Nephron progenitor cell (in vitro differentiated cells): ENCODE measurements at regions not wholly inside any gene's neighbourhood (a gene's known extent, or its start where the extent isn't known, plus 50 kb on each side); places are given as distances from the start of the nearest gene placed in this dataset.

ENCODE experiments used
- DNase-seq: peaks from one replicate; pipeline ENCODE4 v3.0.0; 2021
- H3K27ac Mint-ChIP-seq: 2 replicates; pipeline ENCODE4 v1.8.0; 2021; ENCODE audit warnings: mild to moderate bottlenecking, moderate library complexity, mixed read lengths
- H3K27me3 Mint-ChIP-seq: 2 replicates; pipeline ENCODE4 v1.8.0; 2021; ENCODE audit warnings: mild to moderate bottlenecking, low read depth, mixed read lengths; ENCODE audit not compliant: poor library complexity
- H3K36me3 Mint-ChIP-seq: 2 replicates; pipeline ENCODE4 v1.8.0; 2021; ENCODE audit warnings: low read depth, mixed read lengths
- H3K4me1 Mint-ChIP-seq: 2 replicates; pipeline ENCODE4 v1.8.0; 2021; ENCODE audit warnings: mixed read lengths
- H3K4me3 Mint-ChIP-seq: 2 replicates; pipeline ENCODE4 v1.8.0; 2021; ENCODE audit warnings: mild to moderate bottlenecking, moderate library complexity, mixed read lengths
- H3K9me3 Mint-ChIP-seq: 2 replicates; pipeline ENCODE4 v1.8.0; 2021; ENCODE audit warnings: mild to moderate bottlenecking, moderate library complexity, mixed read lengths
- TF ChIP-seq, protein P1 (sequence below): fragments of 200-600 bp; sonication (generic); IDR thresholded peaks from 2 replicates; pipeline ENCODE4 v1.5.0; 2021; ENCODE audit warnings: antibody characterized with exemption

DNA sequence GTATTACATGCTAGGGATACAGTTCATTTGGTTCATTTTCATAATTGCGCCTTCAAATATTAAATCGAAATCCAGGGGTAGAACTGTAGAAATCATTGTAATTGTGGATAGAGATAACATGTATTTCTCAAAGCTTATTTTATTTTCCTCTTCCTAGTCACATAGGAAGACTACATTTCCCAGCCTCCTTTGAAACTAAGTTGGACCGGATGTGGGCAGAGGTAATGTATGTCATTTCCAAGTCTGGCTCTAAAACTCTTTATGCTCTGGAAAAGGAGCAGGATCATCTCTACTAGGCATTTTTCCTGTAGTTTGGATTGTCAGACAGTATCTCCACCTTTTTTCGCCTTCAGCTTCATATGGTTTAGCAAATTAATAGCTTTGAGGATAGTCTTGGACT lies 70.1 kb upstream of the CRY1 start:
- no peaks in the 10 kb centered on the region for H3K9me3 Mint-ChIP-seq
- TF ChIP-seq, protein P1, sequence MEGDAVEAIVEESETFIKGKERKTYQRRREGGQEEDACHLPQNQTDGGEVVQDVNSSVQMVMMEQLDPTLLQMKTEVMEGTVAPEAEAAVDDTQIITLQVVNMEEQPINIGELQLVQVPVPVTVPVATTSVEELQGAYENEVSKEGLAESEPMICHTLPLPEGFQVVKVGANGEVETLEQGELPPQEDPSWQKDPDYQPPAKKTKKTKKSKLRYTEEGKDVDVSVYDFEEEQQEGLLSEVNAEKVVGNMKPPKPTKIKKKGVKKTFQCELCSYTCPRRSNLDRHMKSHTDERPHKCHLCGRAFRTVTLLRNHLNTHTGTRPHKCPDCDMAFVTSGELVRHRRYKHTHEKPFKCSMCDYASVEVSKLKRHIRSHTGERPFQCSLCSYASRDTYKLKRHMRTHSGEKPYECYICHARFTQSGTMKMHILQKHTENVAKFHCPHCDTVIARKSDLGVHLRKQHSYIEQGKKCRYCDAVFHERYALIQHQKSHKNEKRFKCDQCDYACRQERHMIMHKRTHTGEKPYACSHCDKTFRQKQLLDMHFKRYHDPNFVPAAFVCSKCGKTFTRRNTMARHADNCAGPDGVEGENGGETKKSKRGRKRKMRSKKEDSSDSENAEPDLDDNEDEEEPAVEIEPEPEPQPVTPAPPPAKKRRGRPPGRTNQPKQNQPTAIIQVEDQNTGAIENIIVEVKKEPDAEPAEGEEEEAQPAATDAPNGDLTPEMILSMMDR: no peak
- H3K27ac Mint-ChIP-seq: no peak overlapping the region
- no peak for DNase-seq
- no peak overlapping the region for H3K4me3 Mint-ChIP-seq
- H3K36me3 Mint-ChIP-seq: no peaks in the 10 kb centered on the region
- H3K4me1 Mint-ChIP-seq: no peaks in the 10 kb centered on the region
- peaks cover 35% of the 10 kb centered on the region for H3K27me3 Mint-ChIP-seq

DNA sequence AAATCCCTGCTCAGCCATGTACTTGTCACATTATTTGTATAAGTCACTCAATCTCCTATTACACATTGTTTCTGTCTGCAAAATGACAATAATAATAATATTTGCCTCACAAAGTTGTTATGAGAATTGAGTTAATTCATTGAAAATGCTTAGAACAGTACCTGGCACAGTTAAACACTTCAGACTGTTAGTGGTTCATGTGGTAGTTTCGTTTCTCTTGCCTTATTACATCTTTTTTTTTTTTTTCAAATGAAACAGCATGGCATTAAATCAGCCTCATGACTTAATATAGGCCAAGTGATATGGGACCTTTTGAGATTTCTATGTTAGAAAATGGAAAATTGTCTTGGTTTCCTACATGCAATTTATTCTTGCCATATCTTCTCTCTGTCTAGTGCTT lies 71.0 kb upstream of the CRY1 start:
- Mint-ChIP-seq H3K27ac (no peak overlapping the region), H3K9me3 (no peaks in the 10 kb centered on the region), H3K27me3 (peaks cover 34% of the 10 kb centered on the region), H3K4me1 (no peaks in the 10 kb centered on the region), H3K36me3 (no peaks in the 10 kb centered on the region), H3K4me3 (no peak overlapping the region)
- TF ChIP-seq, protein P1: no peak
- no peak for DNase-seq

DNA sequence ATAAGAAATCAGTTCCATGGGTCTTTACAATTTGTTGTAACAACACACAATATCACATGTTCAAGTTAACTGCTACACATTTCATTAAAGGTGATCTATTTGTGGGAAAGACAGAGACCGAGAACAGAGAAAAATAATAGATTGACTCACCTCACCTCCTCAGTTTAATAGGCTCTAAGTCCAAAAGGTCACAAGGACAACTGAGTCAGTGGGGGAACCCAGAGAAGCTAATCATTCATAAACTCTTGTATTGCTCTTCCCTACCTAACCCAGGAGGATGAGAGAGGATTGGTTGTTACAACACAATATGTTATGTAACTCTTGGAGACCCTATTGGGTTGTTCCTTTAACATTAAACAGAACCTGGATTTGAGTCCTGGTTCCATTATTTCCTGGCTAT lies 72.2 kb upstream of the CRY1 start:
- no peaks in the 10 kb centered on the region for H3K36me3 Mint-ChIP-seq
- TF ChIP-seq, protein P1: no peak
- no peak overlapping the region for H3K4me3 Mint-ChIP-seq
- DNase-seq: no peak
- no peaks in the 10 kb centered on the region for H3K4me1 Mint-ChIP-seq
- H3K27me3 Mint-ChIP-seq: peaks cover 30% of the 10 kb centered on the region
- H3K27ac Mint-ChIP-seq: no peak overlapping the region
- no peaks in the 10 kb centered on the region for H3K9me3 Mint-ChIP-seq

DNA sequence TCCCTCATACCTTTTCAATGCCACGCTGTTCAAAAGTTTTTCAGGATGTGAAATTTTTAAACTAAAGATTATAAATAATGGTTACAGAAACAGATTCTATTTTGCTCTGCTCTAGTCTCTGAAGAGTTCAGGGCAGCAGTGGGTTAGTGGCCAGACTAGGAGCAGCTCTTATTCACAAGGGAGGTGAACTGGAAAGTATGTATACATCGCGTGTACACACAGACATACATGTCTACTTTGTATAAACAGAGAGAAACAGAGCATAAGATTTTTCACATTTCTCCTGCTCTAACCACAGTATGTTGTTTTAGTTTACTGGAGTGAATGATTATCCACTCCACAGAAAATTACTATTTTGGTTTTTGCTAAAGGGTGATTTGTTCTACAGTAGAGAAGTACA lies 74.4 kb upstream of the CRY1 start:
- Mint-ChIP-seq H3K27ac (no peak overlapping the region), H3K27me3 (peaks cover 18% of the 10 kb centered on the region), H3K4me1 (no peaks in the 10 kb centered on the region), H3K9me3 (no peaks in the 10 kb centered on the region), H3K4me3 (no peak overlapping the region), H3K36me3 (no peaks in the 10 kb centered on the region)
- DNase-seq: no peak
- TF ChIP-seq, protein P1: no peak

DNA sequence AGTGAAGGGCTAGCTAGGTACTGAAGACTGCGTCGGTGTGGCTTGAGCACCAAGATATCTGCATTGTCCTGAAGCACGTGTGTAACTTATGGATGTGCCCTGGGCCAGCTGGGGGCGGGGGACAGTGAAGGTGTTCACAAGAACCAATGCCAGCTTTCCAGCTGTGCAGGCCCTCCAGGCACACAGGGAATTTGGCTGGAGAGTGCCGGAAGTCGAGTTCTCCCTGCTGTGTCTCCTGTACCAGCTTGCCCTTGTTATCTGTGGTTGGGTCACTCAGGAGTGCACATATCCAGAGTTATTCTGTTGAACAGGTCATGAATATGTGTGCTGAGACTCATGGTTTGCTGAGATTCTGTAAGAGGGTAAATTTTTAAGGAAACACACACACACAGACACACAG lies 75.9 kb upstream of the CRY1 start:
- H3K4me3 Mint-ChIP-seq: no peak overlapping the region
- H3K4me1 Mint-ChIP-seq: no peaks in the 10 kb centered on the region
- no peak for DNase-seq
- H3K27ac Mint-ChIP-seq: no peak overlapping the region
- no peaks in the 10 kb centered on the region for H3K9me3 Mint-ChIP-seq
- H3K36me3 Mint-ChIP-seq: no peaks in the 10 kb centered on the region
- TF ChIP-seq, protein P1: no peak
- peaks cover 7% of the 10 kb centered on the region for H3K27me3 Mint-ChIP-seq

DNA sequence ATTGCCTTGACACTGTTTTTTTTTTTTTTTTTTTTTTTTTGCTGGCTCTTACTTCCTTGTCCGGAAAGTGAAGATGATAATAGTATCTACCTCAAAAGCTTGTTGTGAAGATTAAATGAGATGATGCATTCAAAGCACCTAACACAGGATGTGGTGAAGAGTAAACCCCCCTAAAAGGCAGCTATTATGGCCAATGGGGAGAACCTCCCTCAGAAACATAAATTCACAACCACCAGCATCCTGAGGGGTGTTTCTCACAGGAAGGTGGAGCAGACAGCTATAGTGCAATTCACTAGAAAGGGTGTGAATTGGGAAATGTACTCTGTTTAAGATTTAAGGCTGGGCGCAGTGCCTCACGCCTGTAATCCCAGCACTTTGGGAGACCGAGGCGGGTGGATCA lies 85.4 kb upstream of the CRY1 start:
- Mint-ChIP-seq H3K27ac (no peak overlapping the region), H3K27me3 (peaks cover 5% of the 10 kb centered on the region), H3K4me3 (no peak overlapping the region), H3K9me3 (no peaks in the 10 kb centered on the region), H3K4me1 (peaks cover 14% of the 10 kb centered on the region), H3K36me3 (no peaks in the 10 kb centered on the region)
- DNase-seq: no peak
- TF ChIP-seq, protein P1: no peak
